ENCODE measurements at regions not wholly inside any gene's neighbourhood (a gene's known extent, or its start where the extent isn't known, plus 50 kb on each side); places are given as distances from the start of the nearest gene placed in this dataset.

DNA sequence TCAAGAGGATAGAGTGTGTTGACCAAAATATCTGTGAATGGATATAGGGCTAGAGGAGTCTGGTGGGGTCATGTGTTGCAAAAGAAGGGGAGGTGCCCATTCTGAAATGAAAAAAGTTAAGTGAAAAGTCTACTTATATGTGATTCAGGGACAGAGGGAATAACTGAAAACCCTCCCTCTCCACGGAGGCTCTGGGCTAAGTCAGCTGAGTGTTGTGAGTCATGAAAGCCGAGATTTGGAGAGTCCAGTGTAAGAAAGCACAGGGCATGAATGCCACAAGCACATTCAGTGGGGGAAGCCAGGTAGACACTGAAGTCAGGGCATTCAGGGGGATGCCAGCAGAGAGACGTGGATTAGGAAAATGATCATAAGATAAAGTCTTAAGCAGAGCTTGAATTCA, 871.9 kb downstream of the TSN start:
- ChIA-PET CTCF (no interaction called here), POLR2A (no interaction called here)
- no peak for DNase-seq (ENCODE audit: extremely low spot score)
- TF ChIP-seq BHLHE40 (IDR thresholded peaks at IDR 0.05; ENCODE audit: borderline replicate concordance), result no peak
- TF ChIP-seq ARNT (IDR thresholded peaks at IDR 0.05), result no peak
- TF ChIP-seq FOXA1 (IDR thresholded peaks at IDR 0.05), result no peak
- TF ChIP-seq ELF4 (IDR thresholded peaks at IDR 0.05), result no peak
- no peak for TF ChIP-seq TARDBP (IDR thresholded peaks at IDR 0.05)
- no peak for TF ChIP-seq FOXM1 (IDR thresholded peaks at IDR 0.05; ENCODE audit: borderline replicate concordance)

DNA sequence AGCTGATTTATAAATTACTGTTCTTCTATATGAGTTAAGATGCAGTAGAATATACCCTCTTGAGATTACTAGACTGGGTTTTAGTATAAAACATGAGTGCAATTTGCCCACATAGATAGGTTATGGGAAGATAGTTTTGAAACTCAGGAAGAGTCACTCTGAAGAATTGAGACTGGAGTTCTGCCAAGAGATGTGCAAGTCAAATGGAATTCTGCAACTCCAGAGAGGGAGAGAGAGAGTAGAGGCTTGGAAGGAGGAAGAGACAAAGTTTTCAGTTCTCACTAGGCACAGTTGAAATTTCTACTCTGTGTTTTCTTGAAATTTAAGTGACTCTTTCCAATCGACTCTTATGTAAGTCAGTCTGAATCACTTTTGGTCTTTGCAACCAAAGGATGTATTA, 878.8 kb downstream of the TSN start:
- no peak for TF ChIP-seq HDGF (IDR thresholded peaks at IDR 0.05; ENCODE audit: borderline replicate concordance)
- TF ChIP-seq ARNT (IDR thresholded peaks at IDR 0.05), result no peak
- TF ChIP-seq SP1 (IDR thresholded peaks at IDR 0.05), result no peak
- POLR2A ChIA-PET, result no interaction called here
- no peak for DNase-seq (ENCODE audit: extremely low spot score)
- CTCF ChIA-PET, result no interaction called here

DNA sequence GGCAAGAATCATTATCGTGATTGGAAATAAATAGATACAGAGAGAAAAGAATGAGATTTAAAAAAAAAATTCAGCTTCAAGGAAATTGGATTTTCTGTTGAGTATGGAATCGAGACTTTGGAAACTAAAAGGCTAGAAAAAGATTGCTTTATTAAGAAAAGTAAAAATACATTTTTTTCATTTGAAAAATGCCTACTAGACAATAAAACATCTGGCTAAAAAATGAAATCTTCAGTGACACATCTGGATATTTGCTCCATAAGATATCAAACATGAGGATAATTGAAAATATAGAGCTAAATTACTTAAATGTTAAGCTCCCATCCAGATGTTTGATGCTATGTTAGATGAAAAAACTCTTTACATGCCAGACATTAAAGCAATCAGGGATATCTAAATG, 879.5 kb downstream of the TSN start:
- ChIA-PET POLR2A (no interaction called here), CTCF (no interaction called here)
- TF ChIP-seq HDGF (IDR thresholded peaks at IDR 0.05; ENCODE audit: borderline replicate concordance) (no peak), LEF1 (IDR thresholded peaks at IDR 0.05; ENCODE audit: borderline replicate concordance) (no peak), FOXA1 (IDR thresholded peaks at IDR 0.05) (no peak), ARNT (IDR thresholded peaks at IDR 0.05) (no peak), FOXK2 (IDR thresholded peaks at IDR 0.05) (no peak), SUZ12 (IDR thresholded peaks at IDR 0.05) (no peak), SP1 (IDR thresholded peaks at IDR 0.05) (no peak), FOXM1 (IDR thresholded peaks at IDR 0.05; ENCODE audit: borderline replicate concordance) (no peak), NFRKB (IDR thresholded peaks at IDR 0.05) (no peak), ZNF384 (IDR thresholded peaks at IDR 0.05) (no peak), CTBP1 (IDR thresholded peaks at IDR 0.05; ENCODE audit: borderline replicate concordance) (no peak), L3MBTL2 (conservative IDR thresholded peaks at IDR 0.05) (no peak), BHLHE40 (IDR thresholded peaks at IDR 0.05; ENCODE audit: borderline replicate concordance) (no peak), TARDBP (IDR thresholded peaks at IDR 0.05) (no peak)
- TF ChIP-seq, protein P1, sequence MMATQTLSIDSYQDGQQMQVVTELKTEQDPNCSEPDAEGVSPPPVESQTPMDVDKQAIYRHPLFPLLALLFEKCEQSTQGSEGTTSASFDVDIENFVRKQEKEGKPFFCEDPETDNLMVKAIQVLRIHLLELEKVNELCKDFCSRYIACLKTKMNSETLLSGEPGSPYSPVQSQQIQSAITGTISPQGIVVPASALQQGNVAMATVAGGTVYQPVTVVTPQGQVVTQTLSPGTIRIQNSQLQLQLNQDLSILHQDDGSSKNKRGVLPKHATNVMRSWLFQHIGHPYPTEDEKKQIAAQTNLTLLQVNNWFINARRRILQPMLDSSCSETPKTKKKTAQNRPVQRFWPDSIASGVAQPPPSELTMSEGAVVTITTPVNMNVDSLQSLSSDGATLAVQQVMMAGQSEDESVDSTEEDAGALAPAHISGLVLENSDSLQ (IDR thresholded peaks at IDR 0.05), result no peak
- DNase-seq (ENCODE audit: extremely low spot score), result no peak

DNA sequence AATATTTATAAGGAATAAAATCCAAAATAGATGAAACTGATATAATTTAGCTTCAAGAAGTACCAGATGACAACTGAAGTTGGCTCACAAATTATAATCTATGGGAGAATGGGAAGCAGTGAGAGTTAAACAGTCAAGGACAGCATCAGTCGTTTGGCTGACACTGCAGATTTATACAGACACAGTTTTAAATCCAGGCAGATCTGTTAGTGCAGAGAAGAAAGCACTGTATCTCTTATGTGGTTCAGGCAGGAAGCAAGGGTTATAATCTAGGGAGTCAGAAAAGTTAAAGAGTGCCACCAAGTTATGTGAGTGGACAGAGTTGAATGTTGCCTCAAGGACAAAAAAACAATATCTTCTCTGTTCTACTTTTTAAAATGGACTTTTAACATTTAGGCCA, 880.2 kb downstream of the TSN start:
- POLR2A ChIA-PET, result no interaction called here
- TF ChIP-seq L3MBTL2 (conservative IDR thresholded peaks at IDR 0.05), result no peak
- TF ChIP-seq FOXA1 (IDR thresholded peaks at IDR 0.05), result no peak
- TF ChIP-seq BHLHE40 (IDR thresholded peaks at IDR 0.05; ENCODE audit: borderline replicate concordance), result no peak
- TF ChIP-seq FOXK2 (IDR thresholded peaks at IDR 0.05), result no peak
- TF ChIP-seq FOXM1 (IDR thresholded peaks at IDR 0.05; ENCODE audit: borderline replicate concordance), result no peak
- TF ChIP-seq SUZ12 (IDR thresholded peaks at IDR 0.05), result no peak
- TF ChIP-seq HDGF (IDR thresholded peaks at IDR 0.05; ENCODE audit: borderline replicate concordance), result no peak
- no peak for TF ChIP-seq ZNF384 (IDR thresholded peaks at IDR 0.05)
- TF ChIP-seq LEF1 (IDR thresholded peaks at IDR 0.05; ENCODE audit: borderline replicate concordance), result no peak
- TF ChIP-seq NFRKB (IDR thresholded peaks at IDR 0.05), result no peak

DNA sequence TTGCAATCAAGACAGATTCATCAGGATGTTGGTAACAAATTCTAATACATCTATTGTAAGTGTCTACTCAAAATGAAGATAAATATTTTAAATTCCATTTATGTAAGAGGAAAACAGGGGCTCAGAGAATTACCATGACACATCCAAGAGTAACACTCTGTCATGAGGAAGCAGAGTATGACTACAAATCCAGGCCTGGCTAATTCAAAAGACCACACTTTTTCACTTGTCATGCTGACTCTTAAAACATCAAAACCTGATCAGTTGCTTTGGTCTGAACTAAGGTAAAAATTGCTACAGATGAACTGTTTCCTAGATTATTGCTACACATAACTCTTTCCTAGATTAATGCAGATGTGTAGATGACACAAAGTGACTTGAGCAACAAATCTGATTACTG, 880.6 kb downstream of the TSN start:
- TF ChIP-seq SP1 (IDR thresholded peaks at IDR 0.05) (no peak), TARDBP (IDR thresholded peaks at IDR 0.05) (no peak), BHLHE40 (IDR thresholded peaks at IDR 0.05; ENCODE audit: borderline replicate concordance) (no peak), FOXK2 (IDR thresholded peaks at IDR 0.05) (no peak), LEF1 (IDR thresholded peaks at IDR 0.05; ENCODE audit: borderline replicate concordance) (no peak), ELF4 (IDR thresholded peaks at IDR 0.05) (no peak), NFRKB (IDR thresholded peaks at IDR 0.05) (no peak), CTBP1 (IDR thresholded peaks at IDR 0.05; ENCODE audit: borderline replicate concordance) (no peak), FOXM1 (IDR thresholded peaks at IDR 0.05; ENCODE audit: borderline replicate concordance) (no peak), FOXA1 (IDR thresholded peaks at IDR 0.05) (no peak), ZNF384 (IDR thresholded peaks at IDR 0.05) (no peak), L3MBTL2 (conservative IDR thresholded peaks at IDR 0.05) (no peak), ARNT (IDR thresholded peaks at IDR 0.05) (no peak)
- TF ChIP-seq, protein P1 (IDR thresholded peaks at IDR 0.05), result no peak
- ChIA-PET POLR2A (no interaction called here), CTCF (no interaction called here)
- DNase-seq (ENCODE audit: extremely low spot score), result no peak

More for the DNA sequence above, 880.2 kb downstream of the TSN start:
- CTCF ChIA-PET, result no interaction called here
- DNase-seq (ENCODE audit: extremely low spot score), result no peak

DNA sequence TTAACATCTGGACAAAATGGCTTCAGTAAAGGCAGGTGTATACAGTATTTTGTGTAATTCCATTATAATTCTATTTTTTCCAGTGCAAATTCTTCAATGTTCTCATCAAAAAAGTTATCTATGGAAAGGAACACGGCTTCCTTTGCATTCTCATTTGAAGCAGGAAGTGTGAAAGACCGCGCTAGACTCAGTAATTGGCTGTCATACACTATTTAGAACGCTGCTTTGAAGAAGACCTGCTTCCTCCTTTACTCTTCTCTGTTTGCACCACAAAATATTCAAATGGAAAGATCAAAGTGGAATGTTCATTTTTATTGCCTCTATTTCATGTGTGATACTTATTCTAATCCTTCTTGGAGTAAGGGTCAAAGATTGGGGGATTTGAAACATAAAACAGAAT, 883.7 kb downstream of the TSN start:
- CTCF ChIA-PET, result no interaction called here
- TF ChIP-seq LEF1 (IDR thresholded peaks at IDR 0.05; ENCODE audit: borderline replicate concordance) (no peak), FOXM1 (IDR thresholded peaks at IDR 0.05; ENCODE audit: borderline replicate concordance) (no peak), FOXA1 (IDR thresholded peaks at IDR 0.05) (no peak), ARNT (IDR thresholded peaks at IDR 0.05) (no peak), FOXK2 (IDR thresholded peaks at IDR 0.05) (no peak), CTBP1 (IDR thresholded peaks at IDR 0.05; ENCODE audit: borderline replicate concordance) (no peak), NFRKB (IDR thresholded peaks at IDR 0.05) (no peak), SP1 (IDR thresholded peaks at IDR 0.05) (no peak), L3MBTL2 (conservative IDR thresholded peaks at IDR 0.05) (no peak), SUZ12 (IDR thresholded peaks at IDR 0.05) (no peak), ELF4 (IDR thresholded peaks at IDR 0.05) (no peak), BHLHE40 (IDR thresholded peaks at IDR 0.05; ENCODE audit: borderline replicate concordance) (no peak)
- TF ChIP-seq, protein P1 (IDR thresholded peaks at IDR 0.05), result no peak
- no peak for DNase-seq (ENCODE audit: extremely low spot score)
- POLR2A ChIA-PET, result no interaction called here

DNA sequence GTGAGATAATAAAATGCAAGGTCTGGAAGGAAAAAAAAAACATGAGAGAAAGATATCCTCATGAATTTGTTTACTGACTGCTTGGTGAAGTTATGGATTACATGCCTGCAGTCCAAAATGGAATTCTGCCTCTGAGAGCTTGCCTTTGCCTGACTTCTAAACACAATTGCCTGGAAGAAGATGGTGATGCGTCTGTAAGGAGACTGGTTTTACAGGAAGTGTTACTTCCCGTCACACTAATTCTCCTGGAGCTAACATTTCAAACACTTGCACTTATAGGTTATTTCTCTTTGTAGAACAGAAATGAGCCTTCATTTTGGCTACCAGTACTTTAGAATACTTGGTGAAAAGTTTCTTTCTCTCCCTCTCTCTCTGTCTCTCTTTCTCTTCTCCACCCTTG, 884.3 kb downstream of the TSN start:
- TF ChIP-seq HDGF (IDR thresholded peaks at IDR 0.05; ENCODE audit: borderline replicate concordance), result no peak
- ChIA-PET CTCF (no interaction called here), POLR2A (no interaction called here)
- DNase-seq (ENCODE audit: extremely low spot score), result no peak

Data from HEK293T (cell line).